Stimulated activated CD8-positive, alpha-beta memory T cell treated with anti-CD3 and anti-CD28 coated beads, Interleukin-7, amount 100 ng/mL, for 4 hours (primary cell): ENCODE measurements at regions not wholly inside any gene's neighbourhood (a gene's known extent, or its start where the extent isn't known, plus 50 kb on each side); places are given as distances from the start of the nearest gene placed in this dataset.

Experiments used
- DNase-seq, 2 donors: peaks; one replicate each; pipeline ENCODE4 v3.0.0-alpha.2; 2020; ENCODE audit warnings: low read depth in 2 of 2

DNA sequence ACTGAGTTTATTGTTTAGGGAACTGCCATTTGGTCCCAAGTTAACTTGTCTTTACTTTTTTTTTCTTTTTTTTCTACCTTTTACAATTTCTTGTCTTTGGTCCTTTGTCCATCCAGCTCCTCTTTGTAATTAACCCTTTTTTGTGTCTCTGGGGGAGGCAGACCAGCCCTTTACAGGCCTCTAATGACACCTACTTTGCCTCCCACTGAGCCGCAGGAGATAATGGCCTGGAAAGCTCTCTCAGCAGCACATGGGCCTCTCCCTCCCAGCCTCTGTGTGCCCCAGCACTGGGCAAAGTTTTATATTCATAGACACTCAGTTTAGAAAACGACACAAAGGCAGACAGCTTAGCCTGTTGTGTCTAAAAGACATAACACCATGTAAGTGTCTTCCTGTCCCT lies 480.4 kb downstream of the SOX6 start:
- DNase-seq: no peak

- no peak for DNase-seq
Observed at GRCh38 chr11:15878756-15879155, 477.6 kb downstream of the SOX6 start.

DNA sequence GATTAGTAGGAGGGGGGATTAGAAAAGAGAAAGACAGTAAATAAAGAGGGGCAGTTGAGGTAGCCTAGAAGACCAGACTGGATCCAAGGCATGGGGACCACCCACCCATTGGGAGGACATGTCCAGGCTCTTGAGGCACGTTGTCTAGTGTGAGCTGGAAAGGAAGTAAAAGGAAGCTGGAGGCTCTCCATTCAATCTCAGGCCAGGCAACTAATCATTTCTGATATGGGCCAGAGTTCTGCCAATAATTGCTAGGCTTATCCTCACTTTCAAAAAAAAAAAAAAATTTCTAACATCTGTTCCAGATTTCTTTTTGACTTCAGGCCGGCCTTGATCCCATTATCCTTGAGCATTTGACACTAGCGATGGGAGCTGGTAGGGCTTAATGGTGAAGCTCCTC lies 476.1 kb downstream of the SOX6 start:
- DNase-seq: no peak

GRCh38 chr11:15882876-15883454 lies 473.4 kb downstream of the SOX6 start:
- DNase-seq: no peak

DNA sequence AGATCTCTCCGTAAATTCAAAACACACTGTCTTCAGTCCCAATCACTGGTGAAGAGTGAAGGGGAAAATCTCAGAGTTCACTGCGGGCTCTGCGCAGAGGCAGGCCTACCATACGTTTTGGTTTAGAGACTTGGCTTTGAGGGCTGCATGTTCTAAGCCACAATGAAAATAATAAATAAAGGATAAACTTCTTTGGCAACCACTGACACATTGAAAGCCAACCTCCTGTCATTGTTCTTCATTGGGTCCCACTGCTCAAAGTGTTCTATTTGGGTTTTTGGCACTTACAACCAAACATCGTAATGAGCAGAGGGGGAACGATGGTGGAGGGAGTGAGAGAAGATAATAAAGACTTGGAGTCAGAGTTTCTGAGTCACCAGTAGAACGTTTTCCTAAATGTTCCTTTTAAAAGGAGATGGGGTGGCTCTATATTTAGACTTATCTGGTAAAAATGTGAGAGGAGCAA lies 472.9 kb downstream of the SOX6 start:
- DNase-seq: no peak

- DNase-seq: no peak
Observed at GRCh38 chr11:15884141-15884540, 472.2 kb downstream of the SOX6 start.

- no peak for DNase-seq
Observed at GRCh38 chr11:15884777-15885540, 471.4 kb downstream of the SOX6 start.

DNA sequence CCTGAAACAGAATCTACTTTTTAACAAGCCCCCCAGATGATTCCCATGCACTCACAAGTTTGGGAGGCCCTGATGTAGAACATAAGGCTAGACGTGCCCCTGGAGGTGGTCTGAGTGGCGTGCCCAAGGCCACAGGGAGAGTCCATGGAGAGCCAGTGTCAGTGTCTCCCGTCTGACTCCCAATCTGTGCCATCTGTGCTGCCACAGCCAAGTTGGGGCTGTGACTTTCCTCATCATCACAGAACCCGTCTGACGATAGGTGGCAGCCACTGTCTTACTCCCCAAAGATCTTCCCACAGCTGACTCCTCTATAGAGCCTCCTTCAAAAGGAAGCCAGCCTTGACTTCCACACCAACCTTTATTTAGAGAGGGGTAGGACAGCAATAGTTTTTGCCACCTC lies 470.5 kb downstream of the SOX6 start:
- DNase-seq: no peak

DNA sequence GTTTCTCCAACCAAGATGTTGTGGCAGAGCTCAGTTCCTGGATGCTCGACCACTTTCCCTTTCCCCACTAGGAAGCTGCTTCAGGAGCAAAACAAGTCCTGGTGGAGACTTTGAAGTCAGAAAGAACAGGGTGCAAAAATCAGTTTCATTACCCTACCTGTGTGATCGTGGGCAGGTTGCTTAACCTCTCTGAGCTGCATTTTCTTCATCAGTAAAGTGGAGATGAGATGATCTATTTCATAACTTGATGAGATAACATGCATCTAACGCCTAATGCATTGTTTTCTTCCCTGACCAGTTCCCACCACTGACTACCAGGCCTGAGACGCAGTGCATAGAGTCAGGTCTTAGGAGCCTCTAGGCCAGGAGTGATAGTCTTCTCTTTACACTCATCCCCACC lies 470.0 kb downstream of the SOX6 start:
- DNase-seq: no peak

- no peak for DNase-seq
Observed at GRCh38 chr11:15886866-15887265, 469.5 kb downstream of the SOX6 start.

DNA sequence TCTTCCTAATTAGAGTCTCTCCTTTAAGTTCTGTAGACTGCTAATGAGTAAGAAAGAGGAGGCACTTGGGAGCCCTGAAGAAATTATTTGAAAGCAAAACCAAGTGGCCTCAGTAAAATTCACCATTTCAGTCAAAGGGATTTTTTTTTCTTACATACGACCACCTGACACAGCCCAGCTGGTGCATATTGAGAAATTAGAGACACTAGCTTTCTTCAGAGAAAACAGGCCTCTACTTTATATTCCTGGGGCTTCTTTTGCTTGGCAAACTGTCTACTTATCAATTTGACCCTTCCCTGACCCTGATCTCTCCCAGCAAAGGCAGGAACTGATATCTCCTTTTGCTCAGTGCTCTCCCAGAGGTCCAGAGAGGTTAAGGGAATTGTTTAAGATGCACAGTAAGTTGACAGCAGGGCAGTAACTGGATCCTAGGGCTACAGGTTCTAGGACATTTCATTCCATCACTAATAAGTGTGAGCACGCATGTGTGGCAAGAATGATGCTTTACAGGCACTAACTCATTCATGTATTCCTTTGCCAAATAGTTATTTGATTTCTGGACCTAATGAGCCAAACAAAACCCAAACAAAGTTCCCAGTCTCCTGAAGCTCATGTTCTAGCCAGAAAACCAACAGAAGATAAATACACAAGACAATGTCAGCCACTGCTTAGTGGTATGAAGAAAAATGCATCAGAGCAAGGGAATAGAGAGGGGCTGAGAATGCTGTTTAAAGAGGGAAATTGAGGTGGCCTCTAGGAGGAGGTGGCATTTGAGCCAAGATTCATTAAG lies 467.6 kb downstream of the SOX6 start:
- no peak for DNase-seq

DNA sequence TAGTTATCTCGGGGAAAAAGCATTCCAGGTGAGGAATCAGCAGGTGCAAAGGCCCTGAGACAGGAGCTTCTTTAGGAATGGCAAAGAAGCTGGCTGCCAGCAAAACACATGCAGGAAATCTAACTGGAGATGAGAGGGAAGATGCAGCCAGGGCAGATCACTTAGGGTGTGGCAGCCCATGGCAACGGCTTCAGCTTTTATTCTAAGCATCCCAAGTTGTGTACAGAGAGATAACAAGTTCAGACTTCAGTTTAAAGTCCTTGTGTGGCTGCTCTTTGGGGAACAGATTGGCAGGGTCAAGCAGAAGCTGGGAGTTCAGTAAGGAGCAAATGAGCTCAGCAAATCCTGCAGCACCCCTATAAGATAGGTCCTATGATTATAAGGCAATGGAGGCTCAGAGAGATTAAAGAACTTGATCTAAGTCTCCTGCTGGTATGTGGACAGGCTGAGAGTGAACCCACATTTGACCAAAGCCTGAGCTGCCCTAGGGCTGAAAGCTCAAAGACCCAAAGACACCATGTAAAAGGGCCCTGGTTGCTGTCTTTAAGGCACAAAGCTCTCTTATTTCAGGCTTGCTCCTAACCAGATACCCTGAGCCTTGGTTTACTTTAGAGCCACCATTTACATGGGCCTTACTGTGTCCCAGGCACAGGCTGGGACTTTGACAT lies 466.8 kb downstream of the SOX6 start:
- DNase-seq: no peak

- no peak for DNase-seq
Observed at GRCh38 chr11:15890031-15890713, 466.2 kb downstream of the SOX6 start.

DNA sequence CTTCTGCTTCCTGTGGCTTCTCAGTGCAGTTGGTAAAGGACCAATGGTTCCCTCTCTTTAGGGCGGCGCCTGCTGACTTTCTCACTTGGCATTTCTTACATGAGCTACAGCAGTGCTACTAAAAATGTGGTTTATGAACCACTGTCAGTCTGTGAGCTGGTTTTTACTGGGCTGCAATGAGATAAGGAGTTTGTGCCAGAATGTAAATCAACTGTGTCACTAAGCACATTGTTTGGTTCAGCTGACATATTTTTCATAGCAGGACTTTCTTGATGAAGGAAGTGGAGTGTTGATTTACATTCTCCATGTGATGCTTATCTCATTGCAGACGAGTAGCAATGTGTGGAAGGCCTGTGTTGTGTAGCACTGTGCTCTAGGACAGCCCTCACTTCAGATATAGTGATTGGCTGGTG lies 463.3 kb downstream of the SOX6 start:
- no peak for DNase-seq

DNA sequence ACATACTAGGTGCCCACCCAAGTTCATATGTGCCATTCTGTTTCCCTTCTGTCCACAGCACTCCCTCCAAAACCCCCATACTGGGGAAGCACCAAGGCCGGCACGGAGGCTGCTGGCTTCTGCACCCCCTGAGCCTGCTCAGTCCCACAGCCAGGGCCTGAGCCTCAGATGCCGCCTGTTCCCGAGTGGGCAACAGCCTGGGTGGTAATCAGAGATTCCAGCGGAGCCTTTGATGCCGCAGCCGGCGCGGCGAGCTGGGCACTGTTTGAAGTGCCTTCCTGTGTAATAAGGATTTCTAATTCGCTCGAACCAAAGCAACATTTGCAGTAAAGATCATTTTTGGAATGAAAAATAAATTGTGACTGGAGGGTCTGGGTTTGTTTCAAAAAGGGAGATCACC lies 460.3 kb downstream of the SOX6 start:
- no peak for DNase-seq

DNA sequence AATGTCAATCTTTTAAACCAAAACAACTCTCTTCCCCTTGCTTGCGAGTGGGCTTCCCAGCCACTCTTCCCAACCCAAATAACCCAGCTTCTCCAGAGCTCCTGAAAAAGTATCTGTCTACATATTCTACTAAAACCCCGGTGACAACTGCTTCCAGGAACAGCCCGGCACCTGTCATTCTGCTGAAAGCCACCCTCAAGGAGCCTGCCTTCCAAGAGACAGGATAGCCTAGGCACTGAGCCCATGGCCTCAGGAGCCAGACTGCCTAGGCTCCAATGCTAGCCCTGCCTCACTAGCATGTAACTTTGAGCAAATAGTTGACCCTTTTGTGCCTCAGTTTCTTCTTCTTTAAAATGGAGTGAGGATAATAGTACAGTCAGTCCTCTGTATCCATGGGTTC lies 459.8 kb downstream of the SOX6 start:
- DNase-seq: no peak

- DNase-seq: no peak
Observed at GRCh38 chr11:15897211-15897960, 459.0 kb downstream of the SOX6 start.

GRCh38 chr11:15901054-15901453 lies 455.3 kb downstream of the SOX6 start:
- DNase-seq: no peak

DNA sequence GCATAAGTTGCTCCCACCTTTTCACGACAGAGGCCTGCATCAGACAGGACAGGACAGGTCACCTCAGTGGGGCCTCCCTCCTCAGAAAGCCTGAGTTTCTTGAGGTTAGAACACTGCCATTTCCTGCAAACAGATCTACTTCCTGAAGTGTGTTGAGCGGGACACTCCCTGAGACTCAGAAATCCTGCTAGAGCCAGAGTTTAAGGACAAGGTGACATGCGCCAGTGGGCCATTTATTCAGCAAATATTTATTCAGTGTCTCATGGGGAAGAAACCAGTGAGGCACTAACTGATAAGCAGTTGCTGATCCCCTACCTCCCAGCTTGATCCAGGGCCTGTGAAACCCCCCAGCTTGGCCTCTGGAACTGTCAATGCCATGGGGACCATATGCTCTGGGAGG lies 454.6 kb downstream of the SOX6 start:
- DNase-seq: no peak

DNA sequence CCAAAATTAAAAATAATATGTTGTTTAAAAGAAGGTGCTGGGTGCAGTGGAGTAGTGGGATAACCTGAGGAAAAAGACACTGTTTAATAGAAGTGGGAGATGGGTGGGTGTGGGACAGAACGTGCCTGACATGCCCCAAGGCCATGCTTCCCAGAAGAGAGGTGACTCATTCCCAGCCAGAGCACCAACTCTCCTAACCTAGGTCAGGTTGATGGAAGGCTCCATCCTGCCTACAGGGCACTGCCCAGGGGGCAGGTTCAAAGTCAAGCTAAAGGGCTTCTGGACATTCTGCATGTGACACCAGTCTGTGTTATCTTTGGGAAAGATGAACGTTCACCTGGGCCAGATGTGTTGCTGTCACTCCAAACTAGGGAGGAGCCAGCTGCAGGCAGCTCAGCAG lies 453.1 kb downstream of the SOX6 start:
- no peak for DNase-seq
